Renal cortical epithelial cell (primary cell): ENCODE measurements at regions not wholly inside any gene's neighbourhood (a gene's known extent, or its start where the extent isn't known, plus 50 kb on each side); places are given as distances from the start of the nearest gene placed in this dataset.

Experiments used
- DNase-seq: peaks from one replicate; pipeline ENCODE4 v3.0.0-alpha.2; 2011; ENCODE audit warnings: low read depth

DNA sequence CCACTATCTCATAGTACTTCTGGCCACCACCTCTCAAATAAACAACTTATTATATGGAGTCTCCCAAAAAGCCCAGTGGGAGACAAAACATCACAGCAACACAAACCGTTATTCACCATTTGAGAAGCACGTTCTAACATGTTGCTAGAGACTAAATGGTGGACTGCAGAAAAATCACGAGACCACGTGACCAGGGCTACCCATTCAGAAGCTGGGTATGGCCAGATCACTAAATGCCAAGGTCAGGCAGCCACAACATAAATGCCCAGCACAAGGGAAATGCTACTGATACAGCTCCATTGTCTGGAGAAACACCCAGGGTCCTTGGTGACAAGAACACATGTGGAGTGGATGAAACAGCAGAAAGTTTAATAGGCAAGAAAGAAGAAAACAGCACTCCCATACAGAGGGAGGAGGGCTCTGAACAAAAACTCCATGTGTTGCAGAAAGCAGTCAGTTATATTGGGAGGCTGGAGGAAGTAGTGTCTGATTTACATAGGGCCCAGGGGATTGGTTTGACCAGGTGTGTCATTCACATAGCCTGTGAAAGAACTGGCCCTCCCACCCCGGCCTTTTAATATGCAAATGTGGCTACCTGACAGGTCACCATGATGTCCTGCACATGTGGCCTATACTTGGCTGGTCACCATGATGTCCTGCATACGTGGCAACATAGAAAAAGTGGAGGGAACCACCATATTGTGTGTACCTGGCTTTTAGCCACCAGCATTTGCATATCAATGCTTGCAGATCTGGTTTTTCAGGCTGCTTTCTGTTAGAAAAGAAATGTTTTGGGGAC is 97.2 kb downstream of the TRIM36 start:
- DNase-seq, result no peak

DNA sequence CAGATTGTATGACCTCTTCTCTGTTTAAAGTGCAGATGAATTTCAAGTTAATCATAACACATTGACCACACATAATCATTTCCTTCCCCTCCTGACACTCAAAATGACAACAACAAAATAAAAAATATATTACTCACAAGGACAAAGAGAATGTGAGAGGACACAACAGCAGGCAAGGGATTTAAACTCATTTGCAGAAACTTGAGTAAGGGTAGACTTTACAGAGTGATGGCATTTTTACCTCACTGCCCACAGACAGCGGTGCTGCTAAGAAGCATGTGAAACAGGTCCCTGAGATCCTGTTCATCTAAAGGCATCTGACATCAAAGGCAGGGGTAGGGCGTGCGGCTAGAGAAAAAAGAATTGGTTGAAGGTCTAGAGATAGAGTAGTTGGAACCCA is 99.0 kb downstream of the TRIM36 start:
- DNase-seq, result no peak

DNA sequence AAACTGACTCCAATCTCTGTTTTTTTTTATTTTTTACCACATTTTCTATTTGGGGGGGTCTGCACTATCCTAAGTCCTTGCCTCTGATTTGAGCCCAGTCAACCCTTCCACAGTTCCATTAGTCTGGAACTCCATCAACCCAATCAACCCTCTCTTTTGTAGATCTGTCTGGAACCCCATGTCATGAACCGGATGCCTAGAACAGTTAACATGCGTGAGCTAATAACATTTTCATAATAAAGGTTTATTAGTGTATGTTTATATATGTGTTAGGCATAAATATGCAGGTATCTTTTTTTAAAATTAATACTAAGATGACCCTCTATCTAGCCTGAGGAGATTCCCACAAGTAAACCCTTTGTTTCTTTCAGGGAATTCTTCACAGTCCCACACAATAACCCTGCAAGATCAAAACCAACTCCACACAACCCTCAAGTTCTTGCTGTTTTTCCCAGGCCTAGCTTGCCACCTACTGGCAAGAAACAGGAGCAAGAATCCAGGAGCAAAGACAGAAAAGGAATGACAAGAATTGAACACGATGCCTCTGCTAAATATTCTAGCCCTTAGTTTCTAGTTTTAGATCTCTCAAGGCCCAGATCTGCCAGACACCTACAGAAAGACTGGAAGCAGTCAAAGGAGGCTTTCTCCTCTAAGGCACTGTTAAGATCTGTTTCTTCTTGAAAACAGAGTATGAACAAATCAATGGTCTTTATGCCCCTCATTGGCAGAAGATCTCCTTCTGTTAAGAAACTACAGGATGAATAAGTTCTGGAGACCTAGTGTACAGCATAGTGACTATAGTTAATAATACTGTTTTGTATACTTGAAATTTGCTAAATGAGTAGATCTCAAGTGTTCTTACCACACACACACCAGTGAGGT is 100.4 kb downstream of the TRIM36 start:
- peak; percentile 51 for DNase-seq

DNA sequence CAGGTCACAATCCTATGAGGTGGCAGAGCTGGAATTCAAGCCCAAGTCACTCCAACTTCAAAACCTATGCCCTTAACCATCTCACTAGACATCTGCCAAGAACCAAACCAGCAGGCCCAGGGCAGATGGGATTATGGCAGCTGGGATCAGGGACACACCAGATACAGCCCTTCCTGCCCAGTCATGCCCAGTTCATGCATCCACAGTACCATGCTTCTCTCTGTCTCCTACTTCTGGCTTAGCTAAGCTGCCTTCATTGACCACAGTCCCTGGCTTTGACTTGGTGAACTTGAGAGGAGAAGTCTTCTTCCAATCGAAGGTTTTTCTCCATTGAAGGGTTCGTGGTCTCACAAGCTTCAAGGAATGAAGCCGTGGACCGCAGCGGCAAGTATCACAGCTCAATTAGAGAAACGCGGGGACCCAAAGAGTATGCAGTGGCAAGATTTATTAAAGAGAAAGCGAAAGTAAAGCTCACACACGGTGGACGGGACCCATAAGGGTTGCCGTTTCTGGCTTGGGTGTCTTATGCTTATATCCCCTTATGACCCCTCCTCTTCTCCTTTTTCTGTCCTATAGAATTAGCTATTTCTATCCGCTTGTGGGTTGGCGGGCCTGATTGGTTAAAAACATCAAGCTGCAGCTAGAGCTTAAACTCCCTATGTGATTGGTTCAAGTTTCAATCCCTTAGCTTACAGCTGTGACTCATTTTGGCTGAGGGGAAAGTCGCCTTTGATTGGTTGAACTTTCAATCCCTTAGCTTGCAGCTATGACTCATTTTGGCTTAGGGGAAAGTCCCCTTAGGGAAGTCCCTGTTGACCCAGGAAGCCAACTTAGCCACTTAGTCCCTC is 101.2 kb downstream of the TRIM36 start:
- peak; percentile 67 for DNase-seq

DNA sequence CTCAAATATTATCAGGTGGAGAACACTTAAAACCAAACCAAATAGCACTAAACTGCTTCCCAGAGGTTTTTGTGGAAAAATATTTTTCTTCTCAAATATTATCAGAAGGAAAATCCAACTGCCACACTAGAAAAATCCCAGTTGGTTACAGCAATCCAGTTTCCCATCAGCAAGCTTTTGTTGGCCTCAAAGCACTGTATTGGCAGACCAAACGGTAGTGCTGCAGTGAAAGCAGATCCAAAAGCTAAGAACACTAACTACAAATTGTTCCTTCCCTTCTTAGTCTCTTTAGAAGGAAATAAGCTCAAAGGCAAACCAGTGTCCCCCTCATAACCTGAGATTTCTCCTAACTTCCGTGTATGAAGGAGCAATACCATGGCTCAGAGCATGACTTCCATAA is 105.3 kb downstream of the TRIM36 start:
- no peak for DNase-seq

DNA sequence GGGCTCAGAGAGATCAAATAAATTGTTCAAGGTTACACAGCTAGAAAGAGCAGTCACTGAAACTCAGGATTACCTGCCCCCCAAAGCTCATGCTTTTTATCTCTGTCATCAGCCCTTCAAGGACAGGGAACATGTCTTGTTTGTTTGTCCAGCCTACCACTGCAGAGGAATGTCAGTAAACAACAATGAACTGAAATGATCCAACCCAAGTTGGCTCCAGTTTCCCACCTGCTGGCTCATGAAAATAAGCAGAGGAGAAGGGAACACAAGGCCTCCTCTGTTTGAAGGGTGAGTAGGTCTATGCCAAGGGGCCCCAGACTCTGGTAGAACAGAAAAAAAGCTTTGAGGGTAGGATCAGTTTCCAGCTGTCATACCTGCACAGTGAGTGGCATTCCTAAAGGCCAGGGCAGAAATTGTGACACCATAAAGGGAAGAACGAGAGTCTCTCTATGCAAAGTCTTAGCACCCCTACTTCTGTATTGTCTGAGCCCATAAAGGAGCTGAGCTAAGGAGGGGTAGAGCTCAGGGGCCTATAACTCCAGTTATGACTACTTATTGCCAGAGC is 115.2 kb downstream of the TRIM36 start:
- no peak for DNase-seq

DNA sequence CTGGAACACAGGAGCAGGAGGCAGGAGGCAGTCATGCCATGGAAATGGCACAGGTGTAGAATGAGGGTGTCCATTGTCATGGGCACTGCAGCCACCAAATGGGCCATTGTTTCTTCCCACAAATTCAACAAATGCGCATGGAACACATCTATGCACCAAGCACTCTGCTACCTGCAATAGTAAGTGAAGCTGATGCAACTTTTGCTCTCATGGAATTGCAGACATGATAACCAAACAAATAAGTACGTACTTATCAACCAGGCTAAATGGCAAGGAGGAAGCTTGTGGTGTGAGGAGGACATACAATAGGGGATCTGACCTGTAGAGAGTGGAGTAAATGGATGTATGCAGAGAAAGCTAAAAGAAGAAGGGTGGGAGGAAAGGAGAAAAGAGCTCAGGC is 116.8 kb downstream of the TRIM36 start:
- DNase-seq, result no peak

DNA sequence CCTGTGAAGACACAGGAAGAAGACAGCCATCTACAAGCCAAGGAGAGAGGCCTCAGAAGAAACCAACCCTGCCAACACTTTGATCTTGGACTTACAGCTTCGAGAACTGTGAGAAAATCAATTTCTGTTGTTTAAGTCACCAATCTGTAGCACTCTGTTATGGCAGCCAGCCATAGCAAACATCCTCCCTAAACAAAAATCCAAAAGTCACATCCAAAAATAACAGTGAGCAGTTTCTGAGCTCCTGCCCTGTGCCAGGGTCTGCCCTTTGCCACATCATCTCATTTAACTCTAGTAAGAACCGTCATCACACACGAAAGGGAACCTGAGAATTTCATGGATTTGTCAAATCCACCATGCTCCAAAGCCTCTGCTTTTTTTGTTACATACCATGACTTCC is 118.8 kb downstream of the TRIM36 start:
- DNase-seq, result no peak

DNA sequence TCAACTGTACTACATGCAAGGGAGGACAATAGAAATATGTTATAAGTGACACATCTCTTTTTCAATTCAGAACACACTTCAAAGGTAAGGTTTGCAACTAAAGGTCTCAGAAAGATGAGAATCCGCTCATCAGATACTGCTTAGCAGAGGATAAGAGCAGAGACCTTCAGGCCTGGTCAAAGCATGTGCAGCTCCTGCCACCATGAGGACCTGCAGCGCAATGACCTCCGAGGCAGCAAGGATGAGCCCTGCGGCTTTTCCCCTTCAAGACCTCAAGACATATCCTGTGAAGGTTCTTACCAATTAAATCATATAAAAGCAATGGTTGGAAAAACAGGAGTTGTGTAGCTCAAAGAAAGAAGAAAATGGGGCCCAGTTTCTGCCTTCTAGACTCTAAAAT is 135.8 kb downstream of the TRIM36 start:
- DNase-seq, result no peak

DNA sequence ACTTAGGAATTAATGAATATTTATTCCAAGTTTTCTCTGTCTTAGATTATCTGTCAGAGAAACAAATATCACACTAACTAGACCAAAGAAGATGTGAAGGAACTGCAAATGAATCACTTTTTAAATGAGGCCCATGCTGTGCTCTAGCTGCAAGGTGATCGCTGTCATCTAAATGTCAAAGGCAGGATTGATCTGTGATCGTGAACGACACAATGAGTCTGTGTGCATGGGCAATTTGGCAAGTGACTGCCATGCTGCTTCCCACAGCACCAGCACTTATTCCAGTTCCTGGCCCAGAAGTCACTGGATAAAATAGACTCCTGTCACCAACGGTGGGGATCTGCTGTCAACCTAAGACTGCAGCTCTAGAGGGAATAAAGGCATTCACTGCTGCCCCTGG is 141.2 kb downstream of the TRIM36 start:
- no peak for DNase-seq

DNA sequence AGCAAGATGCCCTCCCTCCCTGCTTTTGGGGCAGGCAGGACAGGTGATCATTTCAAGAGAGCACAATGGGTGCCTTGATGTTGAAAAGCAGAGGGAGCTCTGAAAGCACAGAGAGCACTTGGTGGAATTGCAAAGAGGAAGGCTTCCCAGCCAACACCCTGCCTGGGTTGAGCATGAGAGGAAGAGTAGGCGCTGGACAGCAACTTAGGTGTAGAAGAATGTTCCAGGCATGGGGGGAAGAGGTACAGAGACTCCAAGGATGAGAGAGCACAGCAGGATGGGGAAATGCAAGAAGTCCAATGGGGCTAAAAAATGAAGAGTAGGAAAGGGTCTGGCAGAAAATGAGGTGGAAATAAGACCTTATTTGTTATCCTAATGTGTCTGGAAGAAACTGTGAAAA is 144.8 kb downstream of the TRIM36 start:
- DNase-seq, result no peak

DNA sequence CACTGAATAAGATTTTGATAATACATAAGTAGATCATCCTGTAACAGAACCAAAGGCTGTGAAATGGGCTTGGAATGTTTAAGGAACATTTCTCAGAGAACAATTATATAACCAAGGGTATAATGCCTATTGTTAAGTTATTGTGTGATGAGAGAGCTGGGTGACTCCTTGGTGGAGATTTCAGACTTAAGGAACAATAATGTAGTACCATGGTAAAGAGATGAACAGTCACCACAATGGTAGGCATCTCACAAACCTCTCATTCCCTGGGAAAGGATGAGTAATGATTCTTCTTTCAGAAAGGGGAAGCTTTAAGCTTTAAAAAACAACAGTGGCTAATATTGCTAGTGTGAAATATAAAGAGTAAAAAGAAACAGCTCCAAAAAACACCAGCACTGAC is 147.4 kb downstream of the TRIM36 start:
- DNase-seq, result no peak

DNA sequence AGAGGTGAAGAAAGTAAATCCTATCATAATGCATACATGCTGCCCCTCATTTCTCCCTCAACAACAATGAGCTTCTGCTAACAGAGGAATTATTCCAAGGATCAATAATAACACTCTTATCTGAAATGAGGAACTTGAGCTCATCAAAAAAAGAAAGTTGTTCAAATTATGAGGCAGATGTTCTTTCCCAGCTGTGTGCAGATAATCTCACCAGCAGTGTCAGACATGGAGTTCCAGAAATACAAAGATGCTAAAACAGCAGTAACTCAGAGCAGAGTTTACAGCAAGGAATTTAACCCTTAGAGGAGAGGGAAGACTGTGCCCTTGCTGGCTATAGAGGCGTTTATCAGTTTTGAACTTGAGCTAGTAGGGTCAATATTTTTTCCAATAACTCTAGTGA is 153.1 kb downstream of the TRIM36 start:
- no peak for DNase-seq

DNA sequence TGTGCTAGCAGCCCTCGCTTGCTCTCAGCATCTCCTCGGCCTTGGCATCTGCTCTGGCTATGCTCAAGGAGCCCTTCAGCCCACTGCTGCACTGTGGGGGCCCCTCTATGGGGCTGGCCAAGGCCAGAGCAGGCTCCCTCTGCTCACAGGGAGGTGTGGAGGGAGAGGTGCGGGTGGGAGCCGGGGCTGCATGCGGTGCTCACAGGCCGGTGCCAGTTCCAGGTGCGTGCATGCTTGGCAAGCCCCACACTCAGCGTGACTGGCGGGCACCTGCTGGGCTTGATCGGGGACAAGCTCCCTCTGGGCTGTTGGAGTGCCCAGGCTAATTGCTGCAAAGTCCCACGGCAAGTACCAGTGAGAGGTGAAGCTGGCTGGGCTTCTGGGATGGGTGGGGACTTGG is 170.5 kb downstream of the TRIM36 start:
- DNase-seq, result no peak

DNA sequence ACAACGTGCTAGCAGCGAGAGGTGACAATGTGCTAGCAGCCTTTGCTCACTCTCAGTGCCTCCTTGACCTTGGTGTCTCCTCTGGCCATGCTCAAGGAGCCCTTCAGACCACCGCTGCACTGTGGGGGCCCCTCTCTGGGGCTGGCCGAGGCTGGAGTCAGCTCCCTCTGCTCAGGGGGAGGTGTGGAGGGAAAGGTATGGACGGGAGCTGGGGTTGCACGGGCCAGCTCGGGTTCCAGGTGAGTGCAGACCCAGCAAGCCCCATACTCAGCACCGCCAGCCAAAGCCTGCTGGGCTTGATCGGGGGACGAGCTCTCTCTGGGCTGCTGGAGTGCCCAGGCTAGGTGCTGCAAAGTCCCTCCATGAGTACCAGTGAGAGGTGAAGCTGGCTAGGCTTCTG is 180.2 kb downstream of the TRIM36 start:
- no peak for DNase-seq

DNA sequence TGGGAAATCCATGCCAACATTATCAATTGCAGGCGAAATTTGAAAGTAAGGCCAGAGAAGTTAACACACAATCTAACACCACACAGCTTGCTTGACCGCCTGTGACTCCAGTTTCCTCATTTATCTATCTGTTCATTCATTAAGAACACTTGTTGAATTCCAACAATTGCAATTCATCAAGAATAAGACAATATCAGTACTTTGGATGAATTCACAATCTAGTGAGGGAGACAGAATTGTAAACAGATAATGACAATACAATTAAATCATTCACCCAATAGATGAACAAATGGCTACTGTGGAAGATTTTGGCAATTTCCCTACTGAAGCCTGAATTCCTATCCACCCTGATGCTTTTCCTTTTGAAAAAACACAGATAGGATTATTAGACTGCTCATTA is 181.6 kb downstream of the TRIM36 start:
- no peak for DNase-seq

DNA sequence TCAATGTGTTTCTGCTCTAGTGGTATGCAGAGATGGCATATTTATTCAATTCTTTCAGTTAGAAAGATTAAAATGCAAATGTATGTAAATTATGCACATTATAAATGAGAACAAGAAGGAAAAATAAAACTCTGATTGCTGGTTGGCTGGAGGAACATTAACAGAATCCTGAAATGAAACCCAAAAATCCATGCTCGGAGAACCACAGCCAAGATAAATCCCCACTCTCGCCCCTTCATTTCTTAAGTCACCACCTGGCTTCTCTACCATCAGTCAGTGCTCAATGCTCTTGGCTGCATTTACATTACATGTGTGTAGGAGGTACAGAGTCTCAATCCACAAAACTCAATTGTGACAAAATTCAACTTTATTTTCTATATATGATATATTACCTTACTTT is 184.9 kb downstream of the TRIM36 start:
- DNase-seq, result no peak

DNA sequence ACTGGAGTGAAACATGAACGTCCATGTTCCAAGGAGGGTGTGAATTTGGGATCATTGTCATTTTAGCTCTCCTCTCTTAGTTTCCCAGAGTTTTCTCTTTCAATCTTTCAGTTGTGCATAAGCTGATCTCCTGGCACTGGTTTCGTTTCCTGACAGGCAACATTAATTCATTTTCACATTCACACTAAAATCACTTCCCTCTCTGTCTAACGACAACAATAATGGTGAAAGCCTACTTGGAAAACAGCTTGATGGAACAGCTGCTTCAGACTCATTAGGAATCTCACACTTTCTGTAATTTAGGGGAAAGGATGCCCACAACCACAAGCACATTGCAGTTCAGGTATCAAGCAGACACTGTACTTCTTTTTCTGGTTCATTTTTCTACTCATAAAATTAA is 188.6 kb downstream of the TRIM36 start:
- no peak for DNase-seq

DNA sequence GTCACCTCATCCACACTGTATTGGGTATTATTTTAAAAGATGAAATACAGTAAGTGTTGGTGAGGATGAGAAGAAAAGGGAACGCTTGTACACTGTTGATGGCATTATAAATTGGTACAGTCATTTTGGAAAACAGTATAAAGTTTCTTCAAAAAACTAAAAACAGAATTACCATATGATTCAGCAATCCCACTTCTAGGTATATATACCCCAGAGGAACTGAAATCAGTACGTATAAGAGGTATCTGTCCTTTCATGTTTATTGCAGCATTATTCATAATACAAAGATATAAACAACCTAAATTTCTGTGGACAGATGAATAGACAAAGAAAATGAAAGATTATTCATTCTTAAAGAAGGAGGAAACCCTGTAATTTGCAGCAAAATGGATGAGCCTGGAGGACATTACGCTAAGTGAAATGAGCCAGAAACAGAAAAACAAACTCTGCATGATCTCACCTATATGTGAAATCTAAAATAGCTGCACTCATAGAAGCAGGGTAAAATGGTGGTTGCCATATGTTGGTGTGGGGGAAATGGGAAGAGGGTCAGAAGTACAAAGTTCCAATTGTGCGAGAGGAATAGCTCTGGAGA is 191.6 kb downstream of the TRIM36 start:
- DNase-seq, result no peak

DNA sequence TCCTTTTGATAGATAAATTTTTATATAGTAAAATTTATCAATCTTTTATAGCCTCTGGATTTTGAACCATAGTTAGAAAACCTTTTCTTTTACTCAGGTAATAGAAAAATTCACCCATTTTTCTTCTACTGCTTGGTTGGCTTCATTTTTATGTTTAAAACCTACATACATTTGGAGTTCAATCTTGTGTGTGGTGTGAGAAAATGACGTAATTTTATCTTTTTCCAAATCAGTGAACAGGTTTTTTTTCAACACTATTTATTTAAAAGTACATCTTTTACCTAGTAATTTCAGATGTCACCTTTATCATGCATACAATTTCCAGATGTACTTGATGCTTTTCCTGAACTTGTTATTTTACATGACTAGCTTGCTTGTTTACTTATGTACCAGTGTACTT is 200.2 kb downstream of the TRIM36 start:
- DNase-seq, result no peak

DNA sequence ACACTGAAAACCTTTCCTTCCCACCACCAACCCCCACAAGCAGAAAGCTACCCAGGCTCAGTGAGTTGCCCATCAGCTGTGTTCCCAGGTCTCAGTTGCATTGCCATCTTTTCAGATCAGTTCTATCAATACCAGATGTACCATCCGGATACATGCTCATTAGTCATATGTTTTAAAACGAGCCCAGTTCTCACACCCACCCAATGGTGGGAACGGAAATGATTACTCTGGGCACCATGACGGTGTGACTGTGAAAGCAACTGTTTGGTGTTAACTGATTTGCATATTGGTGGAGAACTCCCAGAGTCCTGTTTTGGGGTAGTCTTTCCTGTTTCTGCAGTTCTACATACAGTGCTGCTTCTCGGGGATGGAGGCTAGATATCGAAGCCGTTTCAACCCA is 212.3 kb downstream of the TRIM36 start:
- DNase-seq, result no peak

DNA sequence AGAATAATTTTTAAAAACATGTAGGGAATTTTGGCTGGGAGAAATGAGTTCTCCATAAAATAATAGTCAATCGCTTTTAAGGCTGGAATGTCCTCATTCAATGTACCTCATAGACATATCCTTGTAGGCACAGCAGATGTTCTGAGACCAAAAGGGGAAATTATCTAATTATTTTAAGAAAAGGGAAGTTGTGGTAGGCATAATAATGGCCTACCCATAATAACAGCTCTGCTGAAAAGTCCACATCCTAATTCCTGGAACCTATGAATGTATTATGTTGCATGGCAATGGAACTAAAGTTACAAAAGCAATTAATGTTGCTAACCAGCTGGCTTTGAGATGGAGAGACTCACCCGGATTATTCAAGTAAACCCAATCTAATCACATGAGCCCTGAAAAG is 216.1 kb downstream of the TRIM36 start:
- DNase-seq, result no peak
